ENCODE measurements at regions not wholly inside any gene's neighbourhood (a gene's known extent, or its start where the extent isn't known, plus 50 kb on each side); places are given as distances from the start of the nearest gene placed in this dataset.
"Not testable (repeated sequence)": the region's sequence is repeated elsewhere in the genome, so short reads cannot be mapped to it uniquely, and the experiment has no call there.

DNA sequence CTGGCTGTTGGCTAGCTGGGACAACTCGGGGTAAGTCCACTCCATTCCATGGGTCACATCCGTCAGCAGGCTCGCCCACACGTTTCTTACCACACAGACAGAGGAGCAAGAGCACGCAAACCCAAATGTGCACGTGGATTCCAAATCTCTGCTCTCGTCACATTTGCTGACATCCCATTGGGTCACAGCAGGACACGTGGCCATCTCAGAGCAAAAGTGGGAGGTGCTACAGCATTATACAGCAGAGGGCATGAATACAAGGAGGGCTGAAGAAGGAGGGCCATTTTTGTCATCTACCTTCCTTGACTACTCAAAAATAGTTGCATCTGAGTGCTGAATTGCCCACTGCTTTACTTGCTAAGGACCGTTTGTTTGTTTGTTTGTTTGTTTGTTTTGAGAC, 84.7 kb downstream of the RBBP6 start:
- DNase-seq: no peak

DNA sequence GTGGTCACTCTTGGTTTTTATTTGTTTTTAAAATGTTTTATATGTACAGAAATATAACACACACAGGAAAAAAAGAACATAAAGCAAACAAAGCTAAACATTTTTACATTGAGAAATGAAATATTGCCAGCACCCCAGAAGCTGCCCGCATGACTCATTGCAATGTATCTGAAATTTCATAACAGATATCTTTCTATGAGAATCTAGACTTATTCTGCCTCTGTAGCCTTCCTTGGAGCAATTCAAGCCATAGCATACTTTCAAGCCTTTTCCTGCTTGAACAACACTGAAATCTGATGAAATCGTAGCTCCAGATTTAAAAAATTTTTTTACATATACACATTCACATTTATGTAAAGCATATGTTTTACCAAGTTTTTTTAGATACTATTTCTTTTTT, 86.9 kb downstream of the RBBP6 start:
- peak; percentile 85 for DNase-seq

DNA sequence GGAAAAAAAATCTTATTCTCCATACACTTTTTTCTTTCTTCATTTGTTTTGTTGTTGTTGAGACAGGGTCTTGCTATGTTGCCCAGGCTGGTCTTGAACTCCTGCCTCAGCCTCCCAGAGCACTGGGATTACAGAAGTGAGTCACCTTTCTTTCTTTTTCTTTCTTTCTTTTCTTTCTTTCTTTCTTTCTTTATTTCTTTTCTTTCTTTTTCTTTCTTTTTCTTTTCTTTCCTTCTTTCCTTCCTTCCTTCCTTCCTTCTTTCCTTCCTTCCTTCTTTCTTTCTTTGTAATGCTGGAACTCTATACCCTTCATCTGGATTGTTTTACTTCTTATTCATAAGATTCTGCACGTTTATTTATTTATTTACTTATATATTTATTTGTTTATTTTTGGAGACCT, 94.5 kb upstream of the TNRC6A start:
- no peak for DNase-seq

DNA sequence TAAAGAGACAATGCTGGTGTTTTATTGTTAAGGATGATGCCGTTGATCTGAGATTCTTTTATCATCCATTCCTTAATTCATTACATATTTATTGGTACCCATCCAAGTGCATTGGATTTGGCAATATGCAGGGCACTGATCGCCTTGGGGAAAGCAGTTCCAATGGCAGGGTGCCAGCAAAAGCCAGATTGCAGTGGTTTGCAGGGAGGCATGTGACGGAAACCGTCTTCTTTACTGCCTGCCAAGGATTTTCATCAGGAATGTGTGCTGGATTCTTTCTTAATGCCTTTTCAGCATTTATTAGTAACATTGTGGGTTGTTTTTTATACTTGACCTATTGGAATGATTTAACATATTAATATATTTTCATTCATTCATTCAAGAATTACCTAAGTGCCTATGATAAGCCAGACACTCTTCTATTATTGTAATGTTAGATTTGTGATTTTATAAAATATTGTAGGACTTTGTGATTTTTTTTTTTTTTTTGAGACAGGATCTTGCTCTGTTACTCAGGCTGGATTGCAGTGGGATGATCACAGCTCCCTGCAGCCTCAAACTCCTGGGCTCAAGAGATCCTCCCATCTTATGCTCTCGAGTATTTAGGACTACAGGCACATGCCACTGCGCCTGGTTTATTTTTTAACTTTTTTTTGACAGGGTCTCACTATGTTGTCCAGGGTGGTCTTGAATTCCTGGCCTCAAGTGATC, 93.4 kb upstream of the TNRC6A start:
- peak; percentile 98 for DNase-seq

DNA sequence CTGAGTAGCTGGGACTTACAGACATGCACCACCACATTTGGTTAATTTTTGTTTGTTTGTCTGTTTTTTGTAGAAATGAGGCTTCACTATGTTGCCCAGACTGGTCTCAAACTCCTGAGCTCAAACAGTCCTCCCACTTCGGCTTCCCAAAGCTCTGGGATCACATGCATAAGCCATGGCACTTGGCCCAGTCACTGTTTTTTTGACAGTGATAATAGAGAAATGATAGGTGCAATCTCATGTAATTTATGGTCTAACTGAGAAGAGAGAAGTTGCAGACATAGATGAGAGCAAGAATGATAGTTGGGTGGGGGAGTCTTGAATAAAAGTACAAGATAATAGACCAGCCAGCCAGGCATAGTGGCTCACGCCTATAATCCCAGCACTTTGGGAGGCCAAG, 89.7 kb upstream of the TNRC6A start:
- no peak for DNase-seq

DNA sequence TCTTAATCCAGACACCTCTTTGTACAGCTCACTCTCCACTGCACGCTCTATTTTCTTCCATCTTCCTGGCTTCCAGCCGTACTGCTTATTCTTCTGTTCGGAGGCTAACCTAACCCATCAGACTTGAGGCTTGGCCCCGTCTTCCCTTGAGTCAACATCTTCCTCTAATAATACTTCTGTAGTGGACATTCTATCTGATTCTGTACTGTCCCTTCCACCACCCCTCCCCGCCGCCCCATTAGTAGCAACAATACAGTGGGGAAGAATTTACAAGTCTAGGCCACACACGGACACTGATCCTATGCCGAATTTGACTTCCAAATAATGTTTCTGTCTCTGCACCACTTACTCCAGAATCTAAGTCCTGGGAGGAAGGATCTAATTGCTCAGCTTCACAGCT, 86.0 kb upstream of the TNRC6A start:
- DNase-seq: no peak

DNA sequence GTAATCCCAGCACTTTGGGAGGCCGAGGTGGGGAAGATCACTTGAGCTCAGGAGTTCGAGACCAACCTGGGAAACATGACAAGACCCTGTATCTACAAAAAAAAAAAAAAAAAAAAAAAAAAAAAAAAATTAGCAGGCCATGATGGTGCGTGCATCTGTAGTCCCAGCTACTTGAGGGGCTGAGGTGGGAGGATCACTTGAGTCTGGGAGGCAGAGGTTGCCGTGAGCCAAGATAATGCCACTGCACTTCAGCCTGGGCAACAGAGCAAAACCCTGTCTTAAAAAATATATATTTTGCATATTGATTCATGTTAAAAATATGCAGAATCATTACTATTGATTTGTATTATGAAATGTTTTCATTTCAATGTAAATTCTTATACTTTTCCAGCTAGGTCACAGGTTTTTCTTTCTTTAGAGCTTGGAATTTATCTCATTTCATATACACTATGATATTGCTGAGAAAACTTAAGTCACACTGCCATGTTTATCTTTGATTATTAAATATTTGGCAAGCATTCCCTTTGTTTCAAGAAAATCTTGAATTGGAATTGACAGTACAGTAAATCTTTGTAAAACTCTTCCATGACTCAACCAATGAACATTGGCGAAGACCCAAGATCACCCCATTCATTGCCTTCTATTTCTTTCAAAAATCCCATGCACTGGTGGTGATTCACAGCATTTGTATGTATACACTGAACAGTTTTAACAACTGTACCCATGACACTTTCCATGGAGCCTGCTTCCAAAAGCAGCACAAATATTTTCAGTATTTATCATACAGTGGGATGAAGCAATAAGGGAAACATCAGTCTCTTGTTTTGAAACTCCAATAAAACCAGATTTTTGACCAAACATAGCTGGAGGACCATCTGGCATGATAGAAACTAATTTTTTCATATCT, 83.5 kb upstream of the TNRC6A start:
- DNase-seq: peak; percentile 100

DNA sequence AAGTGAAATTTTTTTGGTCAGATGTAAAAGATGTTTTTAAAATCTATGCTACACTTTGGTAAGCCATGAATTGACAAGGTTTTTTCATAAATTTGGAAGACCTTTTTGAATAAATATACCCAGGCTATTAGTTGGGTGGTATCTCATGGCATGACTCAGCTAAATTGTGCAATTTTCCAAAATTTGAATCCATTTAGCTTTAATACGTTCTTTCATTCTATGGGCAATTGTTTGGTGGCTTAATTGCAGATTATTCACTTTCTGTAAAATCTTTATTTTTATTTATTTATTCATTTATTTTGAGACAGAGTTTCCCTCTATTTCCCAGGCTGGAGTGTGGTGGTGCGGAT, 82.8 kb upstream of the TNRC6A start:
- DNase-seq: no peak

DNA sequence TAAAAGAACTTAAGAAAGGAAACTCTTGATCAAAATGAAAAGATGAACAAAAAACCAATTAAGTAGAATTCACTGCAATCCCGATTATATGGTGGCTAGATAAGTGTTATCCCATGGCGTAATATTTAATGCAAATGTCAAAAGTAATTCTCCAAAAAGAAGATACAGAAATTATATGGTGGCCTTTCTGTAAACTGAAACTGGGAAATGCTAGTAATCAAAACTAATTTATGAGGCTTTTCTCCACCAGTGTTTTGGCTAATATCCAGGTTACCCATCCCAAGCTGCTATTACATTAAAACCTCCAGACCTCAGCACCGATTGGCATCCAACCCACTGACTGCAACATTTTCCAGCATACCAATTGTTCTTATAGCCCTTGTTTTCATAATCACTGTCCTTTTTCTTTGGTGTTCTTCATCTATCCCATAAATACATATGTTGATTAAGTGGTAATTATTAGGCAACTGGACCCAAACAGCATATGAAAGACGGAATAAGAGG, 77.2 kb upstream of the TNRC6A start:
- DNase-seq: no peak

DNA sequence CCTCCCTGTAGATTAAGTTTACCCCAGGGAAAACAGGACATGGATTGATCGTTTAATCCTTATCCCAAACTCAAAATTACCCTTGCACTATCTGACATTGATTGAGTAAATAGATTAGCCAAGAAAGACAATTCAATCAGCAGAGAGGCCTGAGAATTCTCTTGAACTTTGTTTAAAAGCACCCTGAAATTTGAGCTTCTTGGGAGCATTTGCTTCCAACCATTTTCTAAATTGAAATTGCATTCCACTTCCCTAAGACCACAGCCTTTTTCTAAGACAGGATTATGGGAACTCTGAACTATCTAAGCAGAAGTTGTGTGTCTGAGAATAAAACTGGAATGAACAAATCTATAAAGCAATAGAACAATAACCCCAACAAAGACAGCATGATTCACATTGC, 76.6 kb upstream of the TNRC6A start:
- DNase-seq: no peak

DNA sequence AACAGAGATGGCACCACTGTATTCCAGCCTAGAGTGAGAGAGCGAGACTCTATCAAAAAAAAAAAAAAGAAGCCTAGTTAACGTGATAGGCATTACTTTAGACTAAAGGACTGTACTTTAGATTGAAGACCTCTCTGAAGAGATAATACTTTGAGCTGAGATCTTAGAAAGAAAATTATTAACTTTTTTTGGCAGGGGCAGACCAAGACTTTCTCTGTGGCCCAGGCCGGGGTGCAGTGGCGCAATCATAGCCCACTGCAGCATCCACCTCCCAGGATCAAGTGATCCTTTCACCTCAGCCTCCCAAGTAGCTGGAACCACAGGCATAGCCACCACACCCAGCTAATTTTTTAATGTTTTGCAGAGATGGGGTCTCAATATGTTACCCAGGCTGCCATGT, 75.7 kb upstream of the TNRC6A start:
- DNase-seq: no peak

DNA sequence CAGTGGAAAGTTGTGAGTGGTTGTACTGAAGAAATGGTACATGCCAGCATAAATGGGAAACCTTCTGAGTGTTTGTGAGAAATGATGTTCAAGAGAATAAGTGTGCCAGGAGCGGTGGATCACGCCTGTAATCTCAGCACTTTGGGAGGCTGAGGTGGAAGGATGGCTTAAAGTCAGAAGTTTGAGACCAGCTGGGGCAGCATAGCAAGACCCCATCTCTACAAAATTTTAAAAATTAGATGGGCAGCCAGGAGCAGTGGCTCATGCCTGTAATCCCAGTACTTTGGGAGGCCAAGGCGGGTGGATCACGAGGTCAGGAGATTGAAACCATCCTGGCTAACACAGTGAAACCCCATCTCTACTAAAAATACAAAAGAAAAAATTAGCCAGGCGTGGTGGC, 63.5 kb upstream of the TNRC6A start:
- not testable (repeated sequence) for DNase-seq

DNA sequence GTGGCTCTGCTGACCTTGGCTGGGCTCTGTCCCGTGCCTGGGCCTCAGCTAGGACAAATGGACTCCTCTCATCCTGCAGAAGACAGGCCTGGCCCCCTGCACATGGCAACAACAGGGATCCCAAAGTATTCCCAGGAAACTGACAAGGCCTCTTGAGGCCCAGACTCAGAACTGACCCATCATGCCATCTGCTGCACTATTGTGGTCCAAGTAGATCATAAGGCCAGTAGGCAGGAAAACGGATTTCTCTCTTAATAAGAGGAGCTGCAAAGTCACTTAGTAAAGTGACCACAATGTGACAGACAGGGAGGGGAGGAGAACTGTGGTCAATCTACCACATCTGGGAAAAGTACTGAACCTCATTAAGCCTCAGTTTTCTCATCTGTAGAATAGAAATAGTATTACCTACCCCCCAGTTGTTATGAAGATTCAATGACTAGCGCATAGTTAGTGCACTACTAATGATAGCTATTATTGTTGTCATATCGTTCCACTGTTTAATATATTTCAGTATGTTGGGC, 62.1 kb upstream of the TNRC6A start:
- no peak for DNase-seq

DNA sequence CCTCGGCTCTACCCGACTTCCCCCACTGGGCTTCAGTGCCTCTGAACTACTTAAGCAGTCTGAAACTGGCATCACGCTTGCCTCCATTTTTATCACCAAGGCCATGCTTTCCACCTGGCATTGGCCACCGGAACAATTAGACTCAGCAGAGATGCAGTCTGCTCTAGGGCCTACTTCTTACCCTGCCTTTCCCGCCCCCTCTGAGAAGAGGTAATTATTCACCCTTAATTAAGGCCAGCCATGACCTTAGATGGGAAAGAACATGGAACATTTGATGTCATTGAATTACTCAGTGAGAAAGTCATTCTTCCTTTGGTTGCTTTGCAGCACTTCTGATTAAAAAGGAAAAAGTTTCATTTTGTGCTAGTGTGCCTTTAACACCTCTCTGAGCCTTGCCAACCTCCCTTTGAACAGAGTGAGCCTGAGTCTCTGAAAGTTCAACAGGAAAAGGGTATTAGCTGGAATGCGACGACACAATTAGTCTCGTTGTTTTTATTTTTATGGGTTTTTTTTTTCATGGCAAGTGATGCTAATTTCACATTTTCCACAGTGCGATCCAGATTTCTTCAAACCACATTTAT, 60.9 kb upstream of the TNRC6A start:
- DNase-seq: peak; percentile 71

DNA sequence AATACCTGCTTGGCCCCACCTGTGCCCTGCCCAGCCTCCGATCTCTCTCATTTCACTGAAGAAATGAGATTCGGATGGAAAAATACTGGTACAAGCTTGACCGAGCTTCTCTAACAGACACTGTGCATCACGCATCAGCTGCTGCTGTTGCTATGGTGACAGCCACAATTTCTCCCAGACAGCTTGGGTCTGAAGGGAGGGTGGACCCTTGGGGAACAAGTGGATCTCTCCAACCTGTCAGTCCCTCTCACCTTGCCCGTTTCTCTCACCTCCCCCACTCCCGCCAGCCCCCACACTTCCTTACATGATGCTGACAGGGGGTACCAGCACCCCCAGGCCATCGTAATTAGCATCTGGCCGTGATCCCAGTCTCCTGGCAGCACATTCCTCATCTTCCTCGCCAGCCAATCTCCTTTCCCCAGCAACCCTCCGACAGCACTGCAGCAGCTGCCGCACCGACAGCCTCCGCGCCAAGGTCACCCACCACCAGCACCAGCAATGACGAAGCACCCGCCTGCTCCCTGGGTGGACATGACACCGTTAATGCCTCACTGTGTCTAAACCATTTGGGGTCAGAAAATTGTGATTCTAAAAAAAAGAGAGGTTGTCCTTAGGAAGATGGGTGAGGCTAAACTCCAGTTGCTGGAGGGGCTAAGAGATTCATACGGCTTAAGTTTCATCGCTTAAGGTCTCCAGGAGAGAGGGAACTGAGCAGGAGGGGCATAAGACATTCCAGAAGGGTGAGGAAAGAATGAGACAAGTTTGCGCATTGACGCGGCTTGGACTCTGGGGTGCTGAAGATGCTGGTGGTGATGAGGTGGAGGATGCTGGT, 58.6 kb upstream of the TNRC6A start:
- peak; percentile 87 for DNase-seq

DNA sequence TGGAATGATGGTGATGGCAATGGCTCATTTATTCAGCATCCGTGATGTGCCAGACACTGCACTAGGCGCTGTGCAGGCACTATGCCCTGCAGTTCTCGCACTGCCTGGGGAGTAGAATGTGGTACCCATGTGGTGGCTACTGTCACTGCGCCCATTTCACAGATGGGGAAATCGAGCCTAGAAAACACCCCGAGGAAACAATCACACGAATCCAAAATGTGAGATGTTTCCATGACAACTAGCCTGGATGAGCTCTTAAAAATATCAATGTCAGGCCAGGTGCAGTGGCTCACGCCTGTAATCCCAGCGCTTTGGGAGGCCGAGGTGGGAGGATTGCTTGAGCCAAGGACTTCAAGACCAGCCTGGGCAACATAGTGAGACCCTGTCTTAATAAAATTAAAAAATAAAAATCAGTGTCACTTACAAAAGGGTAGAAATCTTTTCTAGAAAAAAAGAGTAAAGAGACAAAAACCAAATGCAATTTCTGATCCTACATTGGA, 57.9 kb upstream of the TNRC6A start:
- no peak for DNase-seq

DNA sequence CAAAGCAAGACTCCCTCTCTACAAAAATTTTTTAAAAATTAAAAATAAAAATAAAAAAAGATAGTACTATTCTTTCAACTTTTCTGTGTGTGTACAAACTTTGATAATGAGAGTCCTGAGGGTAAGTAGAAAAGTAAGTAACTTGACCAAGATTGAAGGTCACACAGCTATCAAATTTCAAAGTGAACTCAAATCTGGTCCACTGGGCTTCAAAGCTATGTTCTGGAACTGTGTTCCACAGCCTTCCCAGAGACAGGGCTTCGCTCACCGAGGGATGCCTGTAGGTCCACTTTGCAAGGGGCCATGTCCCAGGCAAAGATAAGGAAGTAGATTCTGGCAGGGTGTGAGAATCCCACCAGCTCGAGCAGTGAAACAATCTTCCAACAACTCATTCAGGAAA, 56.3 kb upstream of the TNRC6A start:
- DNase-seq: no peak

DNA sequence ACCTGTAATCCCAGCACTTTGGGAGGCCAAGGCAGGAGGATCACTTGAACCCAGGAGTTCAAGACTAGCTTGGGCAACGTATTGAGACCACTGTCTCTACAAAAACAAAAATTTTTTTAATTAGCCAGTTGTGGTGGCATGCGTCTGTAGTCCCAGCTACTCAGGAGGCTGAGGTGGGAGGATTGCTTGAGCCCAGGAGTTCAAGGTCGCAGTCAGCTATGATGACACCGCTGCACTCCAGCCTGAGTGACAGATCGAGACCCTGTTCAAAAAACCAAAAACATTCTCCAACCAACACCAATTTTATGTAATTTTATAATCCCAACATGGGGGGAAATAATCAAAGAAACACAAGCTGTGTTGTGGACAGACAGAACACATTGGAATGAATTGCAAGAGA, 54.6 kb upstream of the TNRC6A start:
- no peak for DNase-seq

DNA sequence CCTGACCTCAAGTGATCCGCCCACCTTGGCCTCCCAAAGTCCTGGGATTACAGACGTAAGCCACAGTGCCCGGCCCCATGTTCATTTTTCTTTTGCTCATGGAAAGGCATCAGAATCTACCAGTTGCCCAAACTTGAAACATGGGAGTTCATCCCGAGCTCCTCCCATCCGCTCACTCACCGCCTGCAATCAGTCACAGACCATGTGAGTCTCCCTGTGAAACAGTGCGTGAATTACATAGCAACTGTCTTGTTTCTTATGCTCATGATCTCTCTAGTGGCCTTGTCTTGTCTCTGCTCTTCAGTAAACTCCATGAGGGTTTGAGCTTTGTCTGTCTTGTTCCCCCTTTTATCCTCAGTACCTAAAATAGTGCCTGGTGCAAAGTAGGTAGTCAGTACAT, 52.1 kb upstream of the TNRC6A start:
- no peak for DNase-seq

All from fibroblast of skin of scalp (primary cell).